ENCODE measurements at regions not wholly inside any gene's neighbourhood (a gene's known extent, or its start where the extent isn't known, plus 50 kb on each side); places are given as distances from the start of the nearest gene placed in this dataset.

DNA sequence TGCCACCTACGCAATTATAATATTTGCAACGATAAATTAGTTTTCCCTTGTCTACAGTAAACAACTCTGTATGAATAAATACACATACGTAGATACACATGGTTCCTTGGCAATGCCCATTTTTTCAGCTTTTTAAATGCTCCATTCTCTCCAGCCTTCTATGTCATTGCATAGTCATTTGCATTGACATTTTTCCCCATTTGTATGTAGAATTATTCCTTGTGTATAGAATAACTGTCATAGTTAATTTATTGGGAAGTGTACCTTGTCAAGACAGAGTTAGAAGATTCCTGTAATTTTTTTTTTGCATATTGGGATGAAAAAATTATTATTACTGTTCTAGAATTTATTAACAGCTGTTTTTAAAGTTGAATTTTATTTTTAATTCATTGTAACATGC lies 736.7 kb upstream of the DPPA4 start:
- intact Hi-C loops (cut with micrococcal nuclease): no loop called here
- Histone ChIP-seq H3K9me3 (replicated peaks; ENCODE audit: control insufficient read depth, insufficient read depth, low read depth, low read length) (no peaks in the 10 kb centered on the region), H4K20me1 (replicated peaks; ENCODE audit: control insufficient read depth, insufficient read depth, low read length) (no peaks in the 10 kb centered on the region), H3K79me2 (ENCODE audit: control insufficient read depth, insufficient read depth, low read length) (no peaks in the 10 kb centered on the region), H3K4me2 (ENCODE audit: insufficient read depth, low read length) (no peak overlapping the region), H3K9me1 (ENCODE audit: control insufficient read depth, insufficient read depth, low read length) (no peaks in the 10 kb centered on the region), H3K9ac (ENCODE audit: insufficient read depth in 1 of 2, low read depth in 2 of 2, low read length in 2 of 2) (no peak overlapping the region), H3K4me1 (replicated peaks in 1 of 2; ENCODE audit: control insufficient read depth in 2 of 2, insufficient read depth in 2 of 2, low read length in 2 of 2) (no peaks in the 10 kb centered on the region), H3K27ac (ENCODE audit: extremely low read depth, low read depth, low read length) (no peak overlapping the region), H2AFZ (ENCODE audit: low read depth, low read length) (no peak overlapping the region), H3K27me3 (ENCODE audit: control insufficient read depth in 2 of 2, insufficient read depth in 2 of 2, low read length in 2 of 2) (no peaks in the 10 kb centered on the region), H3K4me3 (no peak overlapping the region), H3K36me3 (ENCODE audit: control insufficient read depth, insufficient read depth, low read length) (no peaks in the 10 kb centered on the region)
- FAIRE-seq (no peak), ATAC-seq (no peak), DNase-seq (ENCODE audit: extremely low read depth in 1 of 4, low spot score in 3 of 4) (no peak)
- in situ Hi-C loops (cut with MboI): no loop called here
- BruUV-seq (replicated peaks): no TSS peak
- ChIA-PET POLR2A (no interaction called here), CTCF (ENCODE audit: low intra/inter-chr PET ratio) (no interaction called here)
- 0% methylated on average over 3 of the region's 3 CpGs for WGBS (ENCODE audit: insufficient coverage, low coverage, missing lambda C conversion rate)
- TF ChIP-seq ZNF217 (CRISPR knock-in tag; IDR thresholded peaks at IDR 0.05) (no peak), TEAD1 (CRISPR knock-in tag; IDR thresholded peaks at IDR 0.05) (no peak), ZNF239 (CRISPR knock-in tag; IDR thresholded peaks at IDR 0.05) (no peak), PHF21A (IDR thresholded peaks at IDR 0.05; ENCODE audit: borderline replicate concordance, low read depth) (no peak), PTRF (tag; IDR thresholded peaks at IDR 0.05) (no peak), PCBP2 (IDR thresholded peaks at IDR 0.05; ENCODE audit: low read depth, low read length, poor library complexity, severe bottlenecking) (no peak), SUPT5H (IDR thresholded peaks at IDR 0.05) (no peak)
- TF ChIP-seq, protein P1, sequence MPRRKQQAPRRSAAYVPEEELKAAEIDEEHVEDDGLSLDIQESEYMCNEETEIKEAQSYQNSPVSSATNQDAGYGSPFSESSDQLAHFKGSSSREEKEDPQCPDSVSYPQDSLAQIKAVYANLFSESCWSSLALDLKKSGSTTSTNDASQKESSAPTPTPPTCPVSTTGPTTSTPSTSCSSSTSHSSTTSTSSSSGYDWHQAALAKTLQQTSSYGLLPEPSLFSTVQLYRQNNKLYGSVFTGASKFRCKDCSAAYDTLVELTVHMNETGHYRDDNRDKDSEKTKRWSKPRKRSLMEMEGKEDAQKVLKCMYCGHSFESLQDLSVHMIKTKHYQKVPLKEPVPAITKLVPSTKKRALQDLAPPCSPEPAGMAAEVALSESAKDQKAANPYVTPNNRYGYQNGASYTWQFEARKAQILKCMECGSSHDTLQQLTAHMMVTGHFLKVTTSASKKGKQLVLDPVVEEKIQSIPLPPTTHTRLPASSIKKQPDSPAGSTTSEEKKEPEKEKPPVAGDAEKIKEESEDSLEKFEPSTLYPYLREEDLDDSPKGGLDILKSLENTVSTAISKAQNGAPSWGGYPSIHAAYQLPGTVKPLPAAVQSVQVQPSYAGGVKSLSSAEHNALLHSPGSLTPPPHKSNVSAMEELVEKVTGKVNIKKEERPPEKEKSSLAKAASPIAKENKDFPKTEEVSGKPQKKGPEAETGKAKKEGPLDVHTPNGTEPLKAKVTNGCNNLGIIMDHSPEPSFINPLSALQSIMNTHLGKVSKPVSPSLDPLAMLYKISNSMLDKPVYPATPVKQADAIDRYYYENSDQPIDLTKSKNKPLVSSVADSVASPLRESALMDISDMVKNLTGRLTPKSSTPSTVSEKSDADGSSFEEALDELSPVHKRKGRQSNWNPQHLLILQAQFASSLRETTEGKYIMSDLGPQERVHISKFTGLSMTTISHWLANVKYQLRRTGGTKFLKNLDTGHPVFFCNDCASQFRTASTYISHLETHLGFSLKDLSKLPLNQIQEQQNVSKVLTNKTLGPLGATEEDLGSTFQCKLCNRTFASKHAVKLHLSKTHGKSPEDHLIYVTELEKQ (CRISPR knock-in tag; IDR thresholded peaks at IDR 0.05): no peak

All from K562 (cell line).